HepG2 (cell line): ENCODE measurements at regions not wholly inside any gene's neighbourhood (a gene's known extent, or its start where the extent isn't known, plus 50 kb on each side); places are given as distances from the start of the nearest gene placed in this dataset.

Experiments
- ATAC-seq: fragments of 200-7000 bp; cut with Tn5 transposase; 3 replicates; pipeline ENCODE4 v1.9.1; 2020; ENCODE audit warnings: mild to moderate bottlenecking, moderate library complexity
- BruUV-seq: library from RNA; stranded (reverse); fragments of 400-500 nt; replicated peaks from 2 replicates; lab custom pipeline; 2021; lab: Mats Ljungman, UMichigan
- CTCF ChIA-PET: fragments of 300-600 bp; formaldehyde crosslinking; extraction: SDS; loops from one replicate; lab custom pipeline; 2021; ENCODE audit warnings: low total read pairs, inconsistent platforms, low intra/inter-chr PET ratio; lab: Yijun Ruan, JAX
- POLR2A ChIA-PET: fragments of 350-600 bp; sonication (Branson Sonifier 250); formaldehyde crosslinking; loops from one replicate; lab custom pipeline; 2020; ENCODE audit warnings: antibody characterized with exemption, inconsistent platforms; lab: Yijun Ruan, JAX
- DNase-seq: peaks from one replicate; pipeline ENCODE4 v3.0.0-alpha.2; 2015; ENCODE audit warnings: low spot score
- FAIRE-seq: peaks from 3 replicates; lab custom pipeline; 2011; peaks lifted over from hg19 to GRCh38; lab: Jason Lieb, UNC
- H2AFZ ChIP-seq: one replicate; pipeline ENCODE4 v1.6.1; 2011; ENCODE audit warnings: low read length, inconsistent platforms
- H3K27ac ChIP-seq: fragments of 300-600 bp; 3 replicates; pipeline ENCODE4 v1.8.0; 2011; ENCODE audit warnings: mixed run types, mild to moderate bottlenecking, mixed read lengths, low read length, inconsistent platforms; ENCODE audit not compliant: insufficient read depth; ENCODE audit errors: extremely low read length
- H3K27me3 ChIP-seq, 2 experiments: fragments of 200-600 bp in 1 of 2; 2 replicates in 1 of 2; 3 replicates in 1 of 2; pipeline versions ENCODE4 v1.6.0 to v1.8.0; 2011; ENCODE audit warnings: low read length in 2 of 2, mild to moderate bottlenecking in 2 of 2, moderate library complexity in 2 of 2, inconsistent platforms in 1 of 2; ENCODE audit not compliant: insufficient read depth in 2 of 2, control insufficient read depth in 1 of 2
- H3K36me3 ChIP-seq, 2 experiments: fragments of 200-600 bp in 1 of 2; replicated peaks in 1 of 2; 2 replicates in 1 of 2; 3 replicates in 1 of 2; pipeline versions ENCODE4 v1.5.1 to v1.8.0; 2011; ENCODE audit warnings: low read length in 2 of 2, inconsistent platforms in 1 of 2; ENCODE audit not compliant: insufficient read depth in 2 of 2, control insufficient read depth in 1 of 2
- H3K4me1 ChIP-seq: 2 replicates; pipeline ENCODE4 v1.5.1; 2012; ENCODE audit warnings: low read length, inconsistent platforms; ENCODE audit not compliant: insufficient read depth
- H3K4me2 ChIP-seq: 2 replicates; pipeline ENCODE4 v1.6.0; 2011; ENCODE audit warnings: low read depth, low read length, inconsistent platforms
- H3K4me3 ChIP-seq, 3 experiments: fragments of 200-600 bp in 1 of 3; sonication (generic), shearing (Covaris generic) in 1 of 3; replicated peaks in 1 of 3; 2 replicates each; pipeline ENCODE4 v1.5.1; 2011 to 2016; ENCODE audit warnings: low read length in 3 of 3, inconsistent platforms in 2 of 3, low read depth in 2 of 3, mild to moderate bottlenecking in 2 of 3, control low read depth in 1 of 3, mixed read lengths in 1 of 3; ENCODE audit not compliant: insufficient read depth in 1 of 3
- H3K79me2 ChIP-seq: one replicate; pipeline ENCODE4 v1.6.1; 2011; ENCODE audit warnings: low read length, inconsistent platforms; ENCODE audit not compliant: insufficient read depth
- H3K9ac ChIP-seq: 2 replicates; pipeline ENCODE4 v1.6.0; 2011; ENCODE audit warnings: mild to moderate bottlenecking, low read depth, low read length, inconsistent platforms; ENCODE audit not compliant: insufficient read depth
- H3K9me3 ChIP-seq: 2 replicates; pipeline ENCODE4 v1.5.1; 2012; ENCODE audit warnings: mild to moderate bottlenecking, low read length
- H4K20me1 ChIP-seq: 2 replicates; pipeline ENCODE4 v1.6.0; 2011; ENCODE audit warnings: inconsistent platforms, mild to moderate bottlenecking, low read length, moderate library complexity; ENCODE audit not compliant: insufficient read depth
- EEA1 ChIP-seq: sonication (generic); formaldehyde crosslinking; IDR thresholded peaks from 2 replicates; pipeline ENCODE4 v1.5.1; 2020; ENCODE audit warnings: mild to moderate bottlenecking, missing genetic modification reagents, borderline replicate concordance
- LBX2 ChIP-seq: sonication (generic); formaldehyde crosslinking; IDR thresholded peaks from 2 replicates; pipeline ENCODE4 v1.5.0; 2020; ENCODE audit warnings: missing genetic modification reagents, mild to moderate bottlenecking, borderline replicate concordance
- MLLT10 ChIP-seq: sonication (generic); formaldehyde crosslinking; IDR thresholded peaks from 2 replicates; pipeline ENCODE4 v1.4.0; 2020; ENCODE audit warnings: missing genetic modification reagents
- RFX3 ChIP-seq: IDR thresholded peaks from 2 replicates; pipeline ENCODE4 v1.6.1; 2016; ENCODE audit warnings: missing biosample characterization, missing genetic modification reagents
- RORA ChIP-seq: sonication (generic); formaldehyde crosslinking; IDR thresholded peaks from 2 replicates; pipeline ENCODE4 v1.5.0; 2020; ENCODE audit warnings: mild to moderate bottlenecking, missing genetic modification reagents, moderate library complexity
- THYN1 ChIP-seq: sonication (generic); formaldehyde crosslinking; IDR thresholded peaks from 2 replicates; pipeline ENCODE4 v1.8.1; 2023; ENCODE audit warnings: low read depth, mild to moderate bottlenecking, moderate library complexity, missing genetic modification reagents, borderline replicate concordance
- ZBTB26 ChIP-seq: IDR thresholded peaks from 2 replicates; pipeline ENCODE4 v1.6.1; 2016; ENCODE audit warnings: missing compliant biosample characterization, missing genetic modification reagents, borderline replicate concordance
- ZC3H4 ChIP-seq: sonication (generic); formaldehyde crosslinking; IDR thresholded peaks from 2 replicates; pipeline ENCODE4 v1.4.0; 2020; ENCODE audit warnings: missing genetic modification reagents, borderline replicate concordance
- ZNF274 ChIP-seq: sonication (generic); formaldehyde crosslinking; IDR thresholded peaks from 2 replicates; pipeline ENCODE4 v1.5.1; 2020; ENCODE audit warnings: mild to moderate bottlenecking, missing genetic modification reagents
- ZNF296 ChIP-seq: sonication (generic); formaldehyde crosslinking; conservative IDR thresholded peaks from 2 replicates; pipeline ENCODE4 v1.5.0; 2020; ENCODE audit warnings: mild to moderate bottlenecking, missing genetic modification reagents
- ZNF512B ChIP-seq: sonication (generic); formaldehyde crosslinking; IDR thresholded peaks from 2 replicates; pipeline ENCODE4 v1.5.1; 2020; ENCODE audit warnings: missing genetic modification reagents, mild to moderate bottlenecking, borderline replicate concordance
- ZNF580 ChIP-seq: IDR thresholded peaks from 2 replicates; pipeline ENCODE4 v1.6.1; 2016; ENCODE audit warnings: low read depth, borderline replicate concordance
- ZSCAN5A ChIP-seq: sonication (generic); formaldehyde crosslinking; IDR thresholded peaks from 2 replicates; pipeline ENCODE4 v1.8.0; 2022; ENCODE audit warnings: mild to moderate bottlenecking, missing genetic modification reagents, borderline replicate concordance
- WGBS: methylation state at CpG from one replicate; pipeline ENCODE4 v1.1.6; 2017; ENCODE audit warnings: low lambda C conversion rate; 5-methylcytosine and 5-hydroxymethylcytosine counted together
- in situ Hi-C: cut with HindIII; loops from 2 replicates; pipeline ENCODE4 v1.10.0; 2017; ENCODE audit warnings: low pct_unique_long_range_greater_than_20kb; ENCODE audit not compliant: extremely low pct_ligation_motif_present
- intact Hi-C: fragments of 100-400 bp; cut with micrococcal nuclease; formaldehyde crosslinking; loops from one replicate; pipeline ENCODE4 v1.10.0; 2022; ENCODE audit not compliant: unreplicated experiment

GRCh38 chr2:66691031-66691965 lies 256.4 kb downstream of the MEIS1 start (continued):
- TF ChIP-seq ZNF512B (CRISPR knock-in tag) (no peak), EEA1 (no peak), ZC3H4 (CRISPR knock-in tag) (no peak), LBX2 (CRISPR knock-in tag) (no peak), ZBTB26 (no peak), RFX3 (CRISPR knock-in tag) (no peak)

GRCh38 chr2:66692521-66693054 lies 257.7 kb downstream of the MEIS1 start:
- Histone ChIP-seq H3K4me1 (no peaks in the 10 kb centered on the region), H3K79me2 (no peaks in the 10 kb centered on the region), H3K9ac (no peak overlapping the region), H3K9me3 (no peaks in the 10 kb centered on the region), H3K27me3 (0 out of 5 replicates have a peak, but pooled peaks cover 0 to 6% of the 10 kb centered on the region in 2 experiments), H3K4me3 (no peak overlapping the region), H2AFZ (no peak overlapping the region), H4K20me1 (no peaks in the 10 kb centered on the region), H3K27ac (no peak overlapping the region), H3K36me3 (no peaks in the 10 kb centered on the region), H3K4me2 (no peak overlapping the region)
- WGBS: 7% methylated on average over 7 of the region's 7 CpGs
- CTCF ChIA-PET: no interaction called here
- BruUV-seq: no TSS peak
- in situ Hi-C loops: no loop called here
- POLR2A ChIA-PET: no interaction called here
- FAIRE-seq (no peak), DNase-seq (no peak), ATAC-seq (no peak)
- intact Hi-C loops: no loop called here
- TF ChIP-seq ZNF580 (CRISPR knock-in tag): no peak
- TF ChIP-seq ZNF274 (CRISPR knock-in tag): no peak
- TF ChIP-seq MLLT10 (CRISPR knock-in tag): no peak
- TF ChIP-seq THYN1 (CRISPR knock-in tag): no peak
- no peak for TF ChIP-seq ZSCAN5A (CRISPR knock-in tag)
- no peak for TF ChIP-seq ZNF296 (CRISPR knock-in tag)
- no peak for TF ChIP-seq RORA (CRISPR knock-in tag)
